Tibial artery (tissue), 4 donors: ENCODE measurements at regions not wholly inside any gene's neighbourhood (a gene's known extent, or its start where the extent isn't known, plus 50 kb on each side); places are given as distances from the start of the nearest gene placed in this dataset.

ENCODE experiments used
- DNase-seq, 2 donors: peaks; one replicate each; pipeline ENCODE4 v3.0.0-alpha.2; 2019
- H3K27ac ChIP-seq, 2 donors: fragments of 200-600 bp; sonication (generic) in 1 of 2; 1 replicate in 1 of 2; 2 replicates in 1 of 2; pipeline ENCODE4 v1.5.1; 2018 to 2019; ENCODE audit warnings: mild to moderate bottlenecking in 1 of 2
- H3K27me3 ChIP-seq, 2 donors: fragments of 200-600 bp; sonication (generic) in 1 of 2; one replicate each; pipeline versions ENCODE4 v1.5.1 to v1.6.0; 2016 to 2019
- H3K36me3 ChIP-seq, 3 donors: fragments of 200-600 bp; sonication (generic) in 2 of 3; one replicate each; pipeline ENCODE4 v1.5.1; 2016 to 2019; ENCODE audit warnings: mild to moderate bottlenecking in 2 of 3
- H3K4me1 ChIP-seq, 4 donors: fragments of 200-600 bp; sonication (generic) in 2 of 4; 1 replicate in 3 of 4; 2 replicates in 1 of 4; pipeline ENCODE4 v1.5.1; 2016 to 2019
- H3K4me3 ChIP-seq, 2 donors: fragments of 200-600 bp; sonication (generic) in 1 of 2; 1 replicate in 1 of 2; 2 replicates in 1 of 2; pipeline ENCODE4 v1.5.1; 2018 to 2019; ENCODE audit warnings: mild to moderate bottlenecking in 2 of 2
- H3K9me3 ChIP-seq, 3 donors: fragments of 200-600 bp; sonication (generic) in 1 of 3; one replicate each; pipeline ENCODE4 v1.5.1; 2016 to 2019
- CTCF ChIP-seq, 2 experiments: fragments of 200-600 bp in 1 of 2; fragments of 450-650 bp in 1 of 2; IDR thresholded peaks; one replicate each; pipeline ENCODE4 v1.5.1; 2017 to 2019; ENCODE audit warnings: antibody characterized with exemption in 2 of 2, mild to moderate bottlenecking in 1 of 2, moderate library complexity in 1 of 2
- intact Hi-C: fragments of 100-400 bp; cut with DNase I; formaldehyde crosslinking; loops from one replicate; pipeline ENCODE4 v1.15.0; 2023; ENCODE audit warnings: low total_unique reads

- TF ChIP-seq CTCF (IDR thresholded peaks at IDR 0.05) = no peak
- Histone ChIP-seq H3K4me3 (no peak overlapping the region), H3K36me3 (no peaks in the 10 kb centered on the region), H3K9me3 (no peaks in the 10 kb centered on the region), H3K4me1 (peaks cover 0 to 37% (median 12%) of the 10 kb centered on the region in 4 donors), H3K27me3 (no peaks in the 10 kb centered on the region), H3K27ac (no peak overlapping the region)
- intact Hi-C loops = loop anchor here (10.0 kb wide), 2 partner anchors 62 to 112 kb away; no protein-coding TSS in a partner anchor
- DNase-seq = no peak
Observed at GRCh38 chr5:96326902-96327301, 106.1 kb downstream of the PCSK1 start.

GRCh38 chr5:96324708-96325107, 108.3 kb downstream of the PCSK1 start:
- TF ChIP-seq CTCF (IDR thresholded peaks at IDR 0.05) = no peak
- Histone ChIP-seq H3K27ac (no peak overlapping the region), H3K4me3 (no peak overlapping the region), H3K4me1 (peaks cover 0 to 16% (median 2%) of the 10 kb centered on the region in 4 donors), H3K27me3 (no peaks in the 10 kb centered on the region), H3K36me3 (no peaks in the 10 kb centered on the region), H3K9me3 (no peaks in the 10 kb centered on the region)
- intact Hi-C loops = loop anchor here (10.0 kb wide), 2 partner anchors 60 to 110 kb away; no protein-coding TSS in a partner anchor
- DNase-seq = no peak

GRCh38 chr5:96322865-96323264, 110.2 kb downstream of the PCSK1 start:
- Histone ChIP-seq H3K9me3 (no peaks in the 10 kb centered on the region), H3K4me3 (no peak overlapping the region), H3K27ac (no peak overlapping the region), H3K4me1 (no peaks in the 10 kb centered on the region), H3K36me3 (no peaks in the 10 kb centered on the region), H3K27me3 (no peaks in the 10 kb centered on the region)
- intact Hi-C loops = loop anchor here (10.0 kb wide), 2 partner anchors 58 to 108 kb away; no protein-coding TSS in a partner anchor
- TF ChIP-seq CTCF (IDR thresholded peaks at IDR 0.05) = no peak
- no peak for DNase-seq

GRCh38 chr5:96322217-96322616, 110.8 kb downstream of the PCSK1 start:
- no peaks in the 10 kb centered on the region for H3K4me1 ChIP-seq
- TF ChIP-seq CTCF (IDR thresholded peaks at IDR 0.05) = no peak
- H3K4me3 ChIP-seq = no peak overlapping the region
- H3K9me3 ChIP-seq = no peaks in the 10 kb centered on the region
- H3K36me3 ChIP-seq = no peaks in the 10 kb centered on the region
- no peak for DNase-seq
- H3K27ac ChIP-seq = no peak overlapping the region
- intact Hi-C loops = loop anchor here (10.0 kb wide), 2 partner anchors 57 to 107 kb away; no protein-coding TSS in a partner anchor
- no peaks in the 10 kb centered on the region for H3K27me3 ChIP-seq

- H3K27me3 ChIP-seq = no peaks in the 10 kb centered on the region
Observed at GRCh38 chr5:96321345-96321744, 111.7 kb downstream of the PCSK1 start.

More at GRCh38 chr5:96321345-96321744, 111.7 kb downstream of the PCSK1 start:
- DNase-seq = no peak
- intact Hi-C loops = loop anchor here (10.0 kb wide), 2 partner anchors 57 to 107 kb away; no protein-coding TSS in a partner anchor
- no peaks in the 10 kb centered on the region for H3K4me1 ChIP-seq
- H3K36me3 ChIP-seq = no peaks in the 10 kb centered on the region
- no peak overlapping the region for H3K4me3 ChIP-seq
- H3K27ac ChIP-seq = no peak overlapping the region
- H3K9me3 ChIP-seq = no peaks in the 10 kb centered on the region
- TF ChIP-seq CTCF (IDR thresholded peaks at IDR 0.05) = no peak
